ENCODE measurements at regions not wholly inside any gene's neighbourhood (a gene's known extent, or its start where the extent isn't known, plus 50 kb on each side); places are given as distances from the start of the nearest gene placed in this dataset.

DNA sequence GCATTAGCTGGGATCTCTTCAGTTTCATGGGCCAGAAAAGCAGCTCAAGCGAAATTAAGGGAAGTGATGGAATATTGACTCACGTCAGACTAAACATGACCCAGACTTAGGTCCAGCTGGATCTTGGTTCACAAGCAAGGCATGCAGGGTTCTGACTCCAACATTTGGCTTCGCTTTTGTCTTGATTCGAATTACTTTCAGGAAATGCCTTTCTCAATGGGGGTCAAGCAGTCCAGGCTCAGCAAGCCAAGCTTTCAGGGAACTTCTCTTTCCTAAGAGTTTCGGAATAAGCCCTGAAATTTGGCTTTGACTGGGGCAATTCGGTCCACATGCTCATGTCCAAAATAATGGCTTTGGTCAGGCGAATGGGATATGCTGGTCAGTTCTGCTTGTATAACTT, 678.7 kb upstream of the TMEM132C start:
- Histone ChIP-seq H2AFZ (ENCODE audit: low read length) (no peak overlapping the region), H3K4me3 (ENCODE audit: extremely low read depth in 1 of 4, insufficient read depth in 2 of 4, low read depth in 3 of 4, low read length in 4 of 4) (no peak overlapping the region), H3K14ac (ENCODE audit: insufficient read length) (no peak overlapping the region), H4K20me1 (replicated peaks in 1 of 2; ENCODE audit: control insufficient read depth in 1 of 2, insufficient read depth in 2 of 2, low read length in 2 of 2) (no peaks in the 10 kb centered on the region), H3K4me2 (ENCODE audit: insufficient read depth in 1 of 2, low read depth in 2 of 2, low read length in 2 of 2) (no peak overlapping the region), H3K27me3 (replicated peaks in 1 of 4; ENCODE audit: control insufficient read depth in 3 of 4, extremely low read depth in 1 of 4, insufficient read depth in 3 of 4, low read length in 3 of 4) (no peaks in the 10 kb centered on the region), H2BK120ac (replicated peaks; ENCODE audit: low read depth, low read length) (no peak overlapping the region), H2BK20ac (ENCODE audit: low read length) (no peak overlapping the region), H4K8ac (ENCODE audit: extremely low read depth, insufficient read depth, low read length) (no peak overlapping the region), H3K9me3 (ENCODE audit: insufficient read depth in 2 of 2, low read depth in 1 of 2, low read length in 1 of 2) (0 out of 4 replicates have a peak, but pooled peaks cover 0 to 7% of the 10 kb centered on the region in 2 experiments), H3K4ac (replicated peaks; ENCODE audit: insufficient read length, low read depth, low read length) (no peak overlapping the region), H3K36me3 (ENCODE audit: control insufficient read depth in 2 of 4, insufficient read depth in 4 of 4, low read length in 3 of 4) (no peaks in the 10 kb centered on the region), H4K5ac (ENCODE audit: insufficient read length, low read depth, low read length) (no peak overlapping the region), H3K4me1 (replicated peaks in 1 of 4; ENCODE audit: control insufficient read depth in 3 of 4, insufficient read depth in 4 of 4, low read length in 3 of 4) (peaks cover 2 to 10% (median 7%) of the 10 kb centered on the region in 4 experiments; a peak in 4 of 7 replicates), H3K23ac (ENCODE audit: insufficient read length) (no peak overlapping the region), H3K79me2 (ENCODE audit: control insufficient read depth in 1 of 2, insufficient read depth in 2 of 2, low read length in 2 of 2) (no peaks in the 10 kb centered on the region), H3K27ac (ENCODE audit: low read depth, low read length) (no peak overlapping the region), H3K56ac (replicated peaks; ENCODE audit: insufficient read length, low read depth, low read length) (no peak overlapping the region), H4K91ac (replicated peaks; ENCODE audit: insufficient read length, low read length) (no peak overlapping the region), H2BK15ac (ENCODE audit: low read length) (no peak overlapping the region), H2AK5ac (ENCODE audit: low read depth, low read length) (no peak overlapping the region), H3K9ac (replicated peaks in 1 of 4; ENCODE audit: extremely low read depth in 1 of 4, low read depth in 3 of 4, low read length in 3 of 4) (no peak overlapping the region), H2BK5ac (ENCODE audit: low read depth, low read length) (no peak overlapping the region), H3K23me2 (ENCODE audit: low read depth, low read length) (no peaks in the 10 kb centered on the region), H2BK12ac (ENCODE audit: low read depth, low read length) (no peak overlapping the region), H3K79me1 (ENCODE audit: low read depth, low read length) (no peaks in the 10 kb centered on the region), H3K18ac (ENCODE audit: extremely low read depth, low read length) (no peak overlapping the region)
- ChIA-PET POLR2A (ENCODE audit: partially characterized antibody) (no interaction called here), CTCF (ENCODE audit: partially characterized antibody) (interaction anchor here (1.1 kb wide), 1 partner anchor 132 kb away, joined by 3 read pairs; no protein-coding TSS in a partner anchor)
- no peak for DNase-seq (ENCODE audit: low read depth in 1 of 2, low spot score in 2 of 2)
- peak; percentile 42 for FAIRE-seq
- WGBS, 2 experiments (ENCODE audit: extremely low coverage in 1 of 2, insufficient coverage in 1 of 2, insufficient read length in 1 of 2, insufficient replicate concordance in 2 of 2, low coverage in 1 of 2, low lambda C conversion rate in 2 of 2, missing lambda C conversion rate in 1 of 2): 64% methylated on average over 7 of the region's 7 CpGs; no CpG with 5 or more reads in 1 of the 2 experiments
- TF ChIP-seq MAFK (IDR thresholded peaks at IDR 0.05; ENCODE audit: low read depth, low read length) (no peak), SRF (IDR thresholded peaks at IDR 0.05; ENCODE audit: low read depth, low read length) (no peak), KDM1A (IDR thresholded peaks at IDR 0.05; ENCODE audit: borderline replicate concordance, low read length) (no peak), YY1 (IDR thresholded peaks at IDR 0.05; ENCODE audit: low read depth, low read length) (no peak), JUN (IDR thresholded peaks at IDR 0.05; ENCODE audit: low read depth, low read length) (no peak), BACH1 (IDR thresholded peaks at IDR 0.05; ENCODE audit: low read length) (no peak), KDM5A (IDR thresholded peaks at IDR 0.05; ENCODE audit: low read length) (no peak), CTBP2 (IDR thresholded peaks at IDR 0.05; ENCODE audit: borderline replicate concordance, insufficient read depth, insufficient read length, low read length) (no peak), CBX5 (IDR thresholded peaks at IDR 0.05; ENCODE audit: low read depth, low read length) (no peak), CREB1 (IDR thresholded peaks at IDR 0.05) (no peak), EGR1 (IDR thresholded peaks at IDR 0.05; ENCODE audit: borderline replicate concordance, low read depth, low read length) (no peak), SP2 (IDR thresholded peaks at IDR 0.05; ENCODE audit: low read length) (no peak), SIX5 (IDR thresholded peaks at IDR 0.05; ENCODE audit: low read depth, low read length) (no peak)
- TF ChIP-seq, protein P1, sequence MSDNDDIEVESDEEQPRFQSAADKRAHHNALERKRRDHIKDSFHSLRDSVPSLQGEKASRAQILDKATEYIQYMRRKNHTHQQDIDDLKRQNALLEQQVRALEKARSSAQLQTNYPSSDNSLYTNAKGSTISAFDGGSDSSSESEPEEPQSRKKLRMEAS (IDR thresholded peaks at IDR 0.05): no peak
